ENCODE measurements at regions not wholly inside any gene's neighbourhood (a gene's known extent, or its start where the extent isn't known, plus 50 kb on each side); places are given as distances from the start of the nearest gene placed in this dataset.

DNA sequence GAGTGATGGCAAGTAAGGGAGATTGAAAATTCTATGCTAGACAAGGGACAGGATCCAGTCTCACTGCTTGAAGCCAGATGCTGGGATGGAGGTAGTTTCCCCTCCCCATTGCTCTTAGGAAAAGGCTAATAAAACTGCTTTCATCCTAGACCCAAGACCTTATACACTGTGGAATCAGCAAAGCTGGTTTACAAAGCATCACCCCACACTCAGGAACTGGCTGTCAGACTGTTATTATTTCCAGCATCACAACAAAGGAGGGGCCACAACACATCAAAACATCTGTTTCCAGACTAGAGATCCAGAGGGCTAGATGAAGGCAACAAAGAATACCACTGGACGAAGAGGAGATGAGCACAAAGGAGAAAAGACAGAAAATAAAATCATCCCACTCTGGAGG, 364.6 kb upstream of the PTGER4 start:
- no peak for DNase-seq (ENCODE audit: low spot score)
- TF ChIP-seq CTCF (conservative IDR thresholded peaks at IDR 0.05; ENCODE audit: low read depth), result no peak
- CTCF ChIA-PET, result no interaction called here
- POLR2A ChIA-PET (ENCODE audit: low non-redundant PET), result no interaction called here
- H3K27ac ChIP-seq, result no peak overlapping the region

GRCh38 chr5:40314275-40314674, 365.4 kb upstream of the PTGER4 start:
- no peak for TF ChIP-seq CTCF (conservative IDR thresholded peaks at IDR 0.05; ENCODE audit: low read depth)
- CTCF ChIA-PET, result no interaction called here
- no peak for DNase-seq (ENCODE audit: low spot score)
- POLR2A ChIA-PET (ENCODE audit: low non-redundant PET), result no interaction called here
- H3K27ac ChIP-seq, result no peak overlapping the region

- no peak overlapping the region for H3K27ac ChIP-seq
- ChIA-PET POLR2A (ENCODE audit: low non-redundant PET) (no interaction called here), CTCF (no interaction called here)
- no peak for DNase-seq (ENCODE audit: low spot score)
- no peak for TF ChIP-seq CTCF (conservative IDR thresholded peaks at IDR 0.05; ENCODE audit: low read depth)
Observed at GRCh38 chr5:40312205-40312604, 367.5 kb upstream of the PTGER4 start.

DNA sequence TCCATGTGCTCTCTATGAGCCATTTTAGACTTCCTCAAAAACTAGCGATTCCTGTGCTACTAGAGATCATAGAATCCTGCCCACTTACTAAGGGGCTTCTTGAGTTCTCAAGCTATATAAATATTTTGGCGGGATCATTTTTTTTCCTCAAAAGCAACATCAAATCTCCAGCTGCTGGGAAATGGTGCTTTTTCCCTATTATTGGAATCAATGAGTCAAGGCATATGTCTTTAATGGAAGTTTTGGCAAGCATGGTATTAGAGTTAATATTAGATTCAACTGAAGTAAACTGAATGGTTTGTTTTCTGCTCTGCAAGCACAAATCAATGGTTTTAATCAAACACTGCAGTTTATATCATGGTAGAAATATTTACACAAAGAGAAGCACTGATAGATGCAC, 369.9 kb upstream of the PTGER4 start:
- TF ChIP-seq CTCF (conservative IDR thresholded peaks at IDR 0.05; ENCODE audit: low read depth), result no peak
- ChIA-PET POLR2A (ENCODE audit: low non-redundant PET) (no interaction called here), CTCF (no interaction called here)
- H3K27ac ChIP-seq, result no peak overlapping the region
- DNase-seq (ENCODE audit: low spot score), result no peak

- H3K27ac ChIP-seq, result no peak overlapping the region
- TF ChIP-seq CTCF (conservative IDR thresholded peaks at IDR 0.05; ENCODE audit: low read depth), result no peak
- ChIA-PET POLR2A (ENCODE audit: low non-redundant PET) (no interaction called here), CTCF (no interaction called here)
- DNase-seq (ENCODE audit: low spot score), result no peak
Observed at GRCh38 chr5:40308867-40309266, 370.8 kb upstream of the PTGER4 start.

DNA sequence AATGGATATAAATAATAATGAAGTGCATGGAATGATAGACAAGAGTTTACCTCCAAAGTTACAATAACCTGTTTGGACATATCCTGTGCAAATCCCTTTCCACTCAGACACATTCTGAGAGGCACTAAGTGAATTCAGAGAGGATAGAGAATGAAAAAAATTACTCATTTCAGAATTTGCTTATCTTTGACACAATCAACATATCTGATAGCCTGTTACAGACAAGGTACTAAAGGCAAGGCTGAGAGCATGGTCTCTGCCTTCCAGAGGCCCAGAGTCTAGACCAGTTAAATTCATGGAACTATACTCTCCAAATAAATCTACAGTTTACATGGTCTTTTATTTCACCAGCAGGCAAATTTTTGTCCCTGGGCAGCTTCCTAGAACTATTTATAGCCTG, 371.8 kb upstream of the PTGER4 start:
- DNase-seq (ENCODE audit: low spot score), result no peak
- no peak overlapping the region for H3K27ac ChIP-seq
- ChIA-PET CTCF (interaction anchor here (0.6 kb wide), 1 partner anchor 444 kb away, joined by 4 read pairs; no protein-coding TSS in a partner anchor), POLR2A (ENCODE audit: low non-redundant PET) (no interaction called here)
- TF ChIP-seq CTCF (conservative IDR thresholded peaks at IDR 0.05; ENCODE audit: low read depth), result no peak
